ENCODE measurements at regions not wholly inside any gene's neighbourhood (a gene's known extent, or its start where the extent isn't known, plus 50 kb on each side); places are given as distances from the start of the nearest gene placed in this dataset.

DNA sequence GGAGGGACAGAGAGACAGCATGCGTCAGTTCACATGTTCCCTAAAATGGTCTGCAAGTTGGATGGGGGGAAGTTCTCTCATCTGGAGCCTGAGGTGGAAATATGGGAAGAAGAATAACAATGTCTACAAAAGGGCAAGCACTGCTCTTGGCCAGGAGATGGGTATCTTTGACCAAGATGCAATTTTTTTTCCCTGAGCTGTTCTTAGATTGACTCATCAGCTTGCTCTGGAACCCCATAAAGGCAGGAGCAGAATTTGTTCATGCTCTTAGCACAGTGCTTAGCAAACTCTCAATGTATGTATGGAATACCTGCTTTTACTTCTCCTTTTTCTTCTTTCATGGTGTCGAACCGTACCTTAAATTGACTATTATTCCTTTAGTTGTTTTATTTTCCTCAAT, 90.5 kb upstream of the ZNF827 start:
- TF ChIP-seq CTCF (IDR thresholded peaks at IDR 0.05): no peak
- no peak for TF ChIP-seq EZH2 (IDR thresholded peaks at IDR 0.05; ENCODE audit: borderline replicate concordance, insufficient read depth, low read depth, low read length, poor library complexity, severe bottlenecking)
